HG03108 (cell line): ENCODE measurements at regions not wholly inside any gene's neighbourhood (a gene's known extent, or its start where the extent isn't known, plus 50 kb on each side); places are given as distances from the start of the nearest gene placed in this dataset.

Experiments used
- ATAC-seq: cut with Tn5 transposase; IDR thresholded peaks from one replicate; pipeline ENCODE4 v1.9.1; 2021; ENCODE audit warnings: moderate library complexity; ENCODE audit not compliant: unreplicated experiment

GRCh38 chr10:46227571-46227935, 59.2 kb upstream of the ANTXRL start:
- no peak for ATAC-seq

- no peak for ATAC-seq
These were observed 58.7 kb upstream of the ANTXRL start for GRCh38 chr10:46227936-46228562.

GRCh38 chr10:46228563-46229071, 58.2 kb upstream of the ANTXRL start:
- ATAC-seq = peak; percentile 64

GRCh38 chr10:46229144-46229563, 57.6 kb upstream of the ANTXRL start:
- no peak for ATAC-seq

GRCh38 chr10:46230615-46231014, 56.2 kb upstream of the ANTXRL start:
- ATAC-seq = no peak

- no peak for ATAC-seq
These were observed 55.7 kb upstream of the ANTXRL start for GRCh38 chr10:46231087-46231486.

- no peak for ATAC-seq
These were observed 54.7 kb upstream of the ANTXRL start for GRCh38 chr10:46232084-46232483.

GRCh38 chr10:46232666-46233065, 54.1 kb upstream of the ANTXRL start:
- no peak for ATAC-seq

GRCh38 chr10:46233181-46233580, 53.6 kb upstream of the ANTXRL start:
- ATAC-seq = no peak

GRCh38 chr10:46234026-46234425, 52.8 kb upstream of the ANTXRL start:
- no peak for ATAC-seq

- no peak for ATAC-seq
These were observed 52.3 kb upstream of the ANTXRL start for GRCh38 chr10:46234431-46235060.

- ATAC-seq = no peak
These were observed 50.9 kb upstream of the ANTXRL start for GRCh38 chr10:46235705-46236545.

GRCh38 chr10:46236546-46236887, 50.3 kb upstream of the ANTXRL start:
- no peak for ATAC-seq

GRCh38 chr10:46236941-46237681, 49.7 kb upstream of the ANTXRL start:
- ATAC-seq = no peak
